GM06990 (cell line): ENCODE measurements at regions not wholly inside any gene's neighbourhood (a gene's known extent, or its start where the extent isn't known, plus 50 kb on each side); places are given as distances from the start of the nearest gene placed in this dataset.

ENCODE experiments used
- DNase-seq: peaks from one replicate; pipeline ENCODE4 v3.0.0-alpha.2; 2011; ENCODE audit not compliant: insufficient read length; ENCODE audit errors: extremely low read depth
- H3K27me3 ChIP-seq: replicated peaks from 2 replicates; pipeline ENCODE4 v1.6.0; 2011; ENCODE audit warnings: low read length; ENCODE audit not compliant: control insufficient read depth, insufficient read depth
- H3K36me3 ChIP-seq: 2 replicates; pipeline ENCODE4 v1.5.1; 2011; ENCODE audit warnings: low read length; ENCODE audit not compliant: control insufficient read depth, insufficient read depth
- H3K4me3 ChIP-seq: replicated peaks from 2 replicates; pipeline ENCODE4 v1.5.1; 2011; ENCODE audit warnings: low read depth, mild to moderate bottlenecking, control low read depth, low read length
- TF ChIP-seq, protein P1 (sequence below): IDR thresholded peaks from 2 replicates; pipeline ENCODE4 v1.5.1; 2011; ENCODE audit warnings: low read length, control low read depth, mild to moderate bottlenecking, inconsistent platforms; ENCODE audit not compliant: insufficient read depth, poor library complexity, severe bottlenecking

DNA sequence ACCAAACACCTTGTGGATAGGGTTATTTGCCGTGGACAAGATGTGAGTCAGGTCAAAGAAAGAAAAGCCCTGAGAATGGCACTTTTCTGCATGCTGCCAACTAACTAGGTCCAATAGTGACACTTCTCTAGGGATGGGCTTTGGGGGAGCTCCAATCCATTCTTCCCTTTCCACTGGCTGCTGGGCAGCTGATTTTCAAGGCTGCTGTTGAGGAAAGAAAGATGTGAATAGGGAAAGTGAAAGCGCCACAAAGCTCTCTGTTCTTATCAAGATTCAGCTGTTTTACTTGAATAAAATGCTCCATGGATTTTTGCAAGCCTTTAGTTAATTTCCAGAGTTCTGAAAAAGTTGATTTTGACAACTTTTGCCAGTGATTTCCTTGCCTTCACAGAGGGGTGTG lies 244.2 kb upstream of the F9 start:
- no peaks in the 10 kb centered on the region for H3K36me3 ChIP-seq
- H3K4me3 ChIP-seq = no peak overlapping the region
- no peak for DNase-seq
- TF ChIP-seq, protein P1, sequence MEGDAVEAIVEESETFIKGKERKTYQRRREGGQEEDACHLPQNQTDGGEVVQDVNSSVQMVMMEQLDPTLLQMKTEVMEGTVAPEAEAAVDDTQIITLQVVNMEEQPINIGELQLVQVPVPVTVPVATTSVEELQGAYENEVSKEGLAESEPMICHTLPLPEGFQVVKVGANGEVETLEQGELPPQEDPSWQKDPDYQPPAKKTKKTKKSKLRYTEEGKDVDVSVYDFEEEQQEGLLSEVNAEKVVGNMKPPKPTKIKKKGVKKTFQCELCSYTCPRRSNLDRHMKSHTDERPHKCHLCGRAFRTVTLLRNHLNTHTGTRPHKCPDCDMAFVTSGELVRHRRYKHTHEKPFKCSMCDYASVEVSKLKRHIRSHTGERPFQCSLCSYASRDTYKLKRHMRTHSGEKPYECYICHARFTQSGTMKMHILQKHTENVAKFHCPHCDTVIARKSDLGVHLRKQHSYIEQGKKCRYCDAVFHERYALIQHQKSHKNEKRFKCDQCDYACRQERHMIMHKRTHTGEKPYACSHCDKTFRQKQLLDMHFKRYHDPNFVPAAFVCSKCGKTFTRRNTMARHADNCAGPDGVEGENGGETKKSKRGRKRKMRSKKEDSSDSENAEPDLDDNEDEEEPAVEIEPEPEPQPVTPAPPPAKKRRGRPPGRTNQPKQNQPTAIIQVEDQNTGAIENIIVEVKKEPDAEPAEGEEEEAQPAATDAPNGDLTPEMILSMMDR = no peak
- H3K27me3 ChIP-seq = no peaks in the 10 kb centered on the region

DNA sequence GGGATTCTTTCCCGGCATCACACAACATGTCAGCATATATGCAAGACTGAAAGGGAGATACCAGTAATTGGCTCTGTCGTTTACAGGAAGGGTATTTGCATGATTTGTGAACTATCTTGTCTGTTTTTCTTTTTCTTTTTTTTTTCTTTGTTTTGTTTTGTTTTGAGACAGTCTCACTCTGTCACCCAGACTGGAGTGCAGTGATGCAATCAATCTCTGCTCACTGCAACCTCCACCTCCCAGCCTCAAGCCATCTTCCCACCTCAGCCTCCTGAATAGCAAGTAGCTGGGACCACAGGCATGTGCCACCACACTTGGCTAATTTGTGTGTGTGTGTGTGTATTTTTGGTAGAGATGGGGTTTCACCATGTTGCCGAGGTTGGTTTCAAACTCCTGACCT lies 262.7 kb upstream of the F9 start:
- no peak overlapping the region for H3K4me3 ChIP-seq
- TF ChIP-seq, protein P1 = no peak
- H3K27me3 ChIP-seq = no peaks in the 10 kb centered on the region
- no peaks in the 10 kb centered on the region for H3K36me3 ChIP-seq
- no peak for DNase-seq

DNA sequence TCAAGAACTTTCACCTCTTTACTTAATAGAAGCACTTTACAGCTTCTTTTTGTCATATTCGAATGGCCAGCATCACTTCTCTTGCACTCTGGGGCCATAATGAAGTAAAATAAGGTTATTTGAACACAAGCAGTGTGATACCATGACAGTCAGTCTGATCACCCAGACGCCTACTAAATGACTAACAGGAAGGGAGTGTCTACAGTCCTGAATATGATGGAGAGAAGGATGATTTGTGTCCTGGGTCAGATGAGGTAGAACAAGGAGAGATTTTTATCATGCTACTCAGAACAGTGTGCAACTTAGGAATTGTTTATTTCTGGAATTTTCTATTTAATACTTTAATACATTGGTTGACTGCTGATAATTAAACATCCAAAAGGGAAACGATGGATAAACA lies 284.2 kb upstream of the F9 start:
- H3K4me3 ChIP-seq = no peak overlapping the region
- TF ChIP-seq, protein P1 = no peak
- H3K36me3 ChIP-seq = no peaks in the 10 kb centered on the region
- no peaks in the 10 kb centered on the region for H3K27me3 ChIP-seq
- DNase-seq = no peak

DNA sequence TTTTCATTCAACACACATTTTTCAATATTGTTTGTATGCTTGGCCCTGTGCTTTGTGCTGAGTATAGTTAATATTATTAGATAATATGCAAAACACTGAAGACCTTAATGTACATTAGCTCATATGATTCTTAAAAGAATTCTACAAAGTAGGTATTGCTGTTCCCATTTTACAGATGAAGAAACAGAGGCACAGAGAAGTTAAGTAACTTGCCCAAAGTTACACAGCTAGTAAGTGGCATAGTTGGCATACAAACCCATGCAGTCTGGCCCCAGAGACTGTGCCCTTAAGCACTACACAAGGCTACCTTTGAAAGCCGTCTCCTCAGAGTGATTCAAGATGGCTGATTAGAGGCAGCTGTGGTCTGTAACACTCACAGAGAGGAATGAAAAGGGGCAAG lies 293.4 kb upstream of the F9 start:
- DNase-seq = no peak
- Histone ChIP-seq H3K4me3 (no peak overlapping the region), H3K36me3 (no peaks in the 10 kb centered on the region), H3K27me3 (no peaks in the 10 kb centered on the region)
- TF ChIP-seq, protein P1 = no peak

DNA sequence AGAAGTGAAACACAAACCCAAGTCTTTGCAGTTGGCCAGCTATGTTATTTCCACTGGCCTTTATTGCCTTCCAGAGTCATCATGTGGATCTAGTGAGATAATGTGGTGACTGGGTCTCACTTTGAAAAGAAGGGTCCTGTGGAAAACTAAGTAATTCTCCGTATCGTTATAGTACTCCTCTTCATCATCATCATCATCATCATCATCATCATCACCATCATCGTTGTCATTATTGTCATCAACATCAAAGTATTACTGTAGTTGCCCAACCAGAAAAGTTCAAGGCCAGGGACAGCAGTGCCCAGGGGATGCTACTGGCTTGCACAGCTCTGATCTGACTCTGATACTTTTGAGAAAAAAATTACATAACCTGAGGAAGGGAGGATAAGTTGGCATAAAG lies 295.6 kb upstream of the F9 start:
- Histone ChIP-seq H3K27me3 (no peaks in the 10 kb centered on the region), H3K4me3 (no peak overlapping the region), H3K36me3 (no peaks in the 10 kb centered on the region)
- TF ChIP-seq, protein P1 = no peak
- no peak for DNase-seq

DNA sequence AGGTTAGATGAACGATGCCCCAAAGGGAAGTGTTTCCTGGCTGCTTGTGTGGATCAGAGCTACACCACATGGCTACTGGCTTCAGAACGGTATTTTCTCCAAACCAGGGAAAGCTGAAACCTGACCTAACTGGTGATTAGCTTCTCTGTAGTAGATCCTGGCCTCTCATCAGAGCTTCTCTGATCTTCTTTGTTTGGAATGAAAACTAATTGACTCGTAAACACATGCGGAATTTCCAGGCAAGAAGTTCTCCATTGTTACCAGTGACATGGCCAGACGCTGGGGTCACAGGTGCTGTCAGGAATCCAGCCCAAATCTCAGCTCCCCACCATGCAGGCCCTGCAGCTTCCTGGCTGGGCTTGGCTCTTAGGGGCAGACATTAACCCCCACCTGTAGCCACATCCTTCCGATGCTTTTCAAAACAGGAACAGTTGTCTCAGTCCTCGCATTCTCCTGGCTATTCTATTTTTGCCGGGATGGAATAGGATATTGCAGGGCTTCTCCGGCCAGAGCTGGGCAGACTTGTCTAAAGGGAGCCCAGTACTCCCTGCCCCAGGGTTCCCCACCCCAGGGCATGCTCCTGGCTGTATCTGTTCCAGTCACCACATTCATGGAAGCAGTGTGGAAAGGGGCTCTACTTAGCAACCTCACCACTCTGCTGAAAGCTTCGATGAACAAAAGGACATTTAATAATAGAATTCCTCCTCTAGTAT lies 305.4 kb upstream of the F9 start:
- TF ChIP-seq, protein P1 = no peak
- H3K4me3 ChIP-seq = no peak overlapping the region
- DNase-seq = no peak
- no peaks in the 10 kb centered on the region for H3K36me3 ChIP-seq
- no peaks in the 10 kb centered on the region; the same call in 1 of the 2 replicates for H3K27me3 ChIP-seq
